ENCODE measurements at regions not wholly inside any gene's neighbourhood (a gene's known extent, or its start where the extent isn't known, plus 50 kb on each side); places are given as distances from the start of the nearest gene placed in this dataset.

- ATAC-seq (ENCODE audit: low read depth) (no peak), DNase-seq (ENCODE audit: low spot score) (no peak)
- H3K36me3 ChIP-seq (ENCODE audit: low read depth): no peaks in the 10 kb centered on the region
These were observed 118.0 kb upstream of the FSCB start for GRCh38 chr14:44625098-44625497.

GRCh38 chr14:44620121-44621019 is 113.3 kb upstream of the FSCB start:
- H3K27me3 ChIP-seq (ENCODE audit: insufficient read depth, poor library complexity, severe bottlenecking): peaks cover 29% of the 10 kb centered on the region
- no peak overlapping the region for H3K4me3 ChIP-seq (ENCODE audit: severe bottlenecking)
- no peak overlapping the region for H3K27ac ChIP-seq (ENCODE audit: poor library complexity, severe bottlenecking)
- DNase-seq (ENCODE audit: low spot score) (no peak), ATAC-seq (ENCODE audit: low read depth) (no peak; the same call in 2 of the 3 replicates)
- H3K36me3 ChIP-seq (ENCODE audit: low read depth): no peaks in the 10 kb centered on the region
- no peaks in the 10 kb centered on the region for H3K4me1 ChIP-seq (ENCODE audit: insufficient read depth, poor library complexity, severe bottlenecking)
- H3K9me3 ChIP-seq (ENCODE audit: severe bottlenecking): no peaks in the 10 kb centered on the region
- no peak for TF ChIP-seq CTCF (IDR thresholded peaks at IDR 0.05; ENCODE audit: poor library complexity, severe bottlenecking)

More at GRCh38 chr14:44625098-44625497, 118.0 kb upstream of the FSCB start:
- H3K4me3 ChIP-seq (ENCODE audit: severe bottlenecking): no peak overlapping the region
- TF ChIP-seq CTCF (IDR thresholded peaks at IDR 0.05; ENCODE audit: poor library complexity, severe bottlenecking): no peak
- no peaks in the 10 kb centered on the region for H3K4me1 ChIP-seq (ENCODE audit: insufficient read depth, poor library complexity, severe bottlenecking)
- no peaks in the 10 kb centered on the region for H3K9me3 ChIP-seq (ENCODE audit: severe bottlenecking)
- no peak overlapping the region for H3K27ac ChIP-seq (ENCODE audit: poor library complexity, severe bottlenecking)
- H3K27me3 ChIP-seq (ENCODE audit: insufficient read depth, poor library complexity, severe bottlenecking): peaks cover 12% of the 10 kb centered on the region

- no peak for DNase-seq (ENCODE audit: low spot score)
- no peaks in the 10 kb centered on the region for H3K9me3 ChIP-seq (ENCODE audit: severe bottlenecking)
- no peak for TF ChIP-seq CTCF (IDR thresholded peaks at IDR 0.05; ENCODE audit: poor library complexity, severe bottlenecking)
These were observed 109.1 kb upstream of the FSCB start for GRCh38 chr14:44616204-44616603.

GRCh38 chr14:44613061-44613712 is 106.1 kb upstream of the FSCB start:
- H3K9me3 ChIP-seq (ENCODE audit: severe bottlenecking): no peaks in the 10 kb centered on the region
- no peak for TF ChIP-seq CTCF (IDR thresholded peaks at IDR 0.05; ENCODE audit: poor library complexity, severe bottlenecking)
- no peak overlapping the region for H3K4me3 ChIP-seq (ENCODE audit: severe bottlenecking)
- H3K36me3 ChIP-seq (ENCODE audit: low read depth): no peaks in the 10 kb centered on the region
- no peak overlapping the region for H3K27ac ChIP-seq (ENCODE audit: poor library complexity, severe bottlenecking)
- H3K4me1 ChIP-seq (ENCODE audit: insufficient read depth, poor library complexity, severe bottlenecking): no peaks in the 10 kb centered on the region
- ATAC-seq (ENCODE audit: low read depth): no peak
- DNase-seq (ENCODE audit: low spot score): no peak
- peaks cover 19% of the 10 kb centered on the region for H3K27me3 ChIP-seq (ENCODE audit: insufficient read depth, poor library complexity, severe bottlenecking)

More at GRCh38 chr14:44616204-44616603, 109.1 kb upstream of the FSCB start:
- Histone ChIP-seq H3K4me3 (ENCODE audit: severe bottlenecking) (no peak overlapping the region), H3K27me3 (ENCODE audit: insufficient read depth, poor library complexity, severe bottlenecking) (peaks cover 22% of the 10 kb centered on the region), H3K4me1 (ENCODE audit: insufficient read depth, poor library complexity, severe bottlenecking) (no peaks in the 10 kb centered on the region), H3K36me3 (ENCODE audit: low read depth) (no peaks in the 10 kb centered on the region), H3K27ac (ENCODE audit: poor library complexity, severe bottlenecking) (no peak overlapping the region)
- no peak for ATAC-seq (ENCODE audit: low read depth)

All from RWPE2 (cell line).